ENCODE measurements at regions not wholly inside any gene's neighbourhood (a gene's known extent, or its start where the extent isn't known, plus 50 kb on each side); places are given as distances from the start of the nearest gene placed in this dataset.

DNA sequence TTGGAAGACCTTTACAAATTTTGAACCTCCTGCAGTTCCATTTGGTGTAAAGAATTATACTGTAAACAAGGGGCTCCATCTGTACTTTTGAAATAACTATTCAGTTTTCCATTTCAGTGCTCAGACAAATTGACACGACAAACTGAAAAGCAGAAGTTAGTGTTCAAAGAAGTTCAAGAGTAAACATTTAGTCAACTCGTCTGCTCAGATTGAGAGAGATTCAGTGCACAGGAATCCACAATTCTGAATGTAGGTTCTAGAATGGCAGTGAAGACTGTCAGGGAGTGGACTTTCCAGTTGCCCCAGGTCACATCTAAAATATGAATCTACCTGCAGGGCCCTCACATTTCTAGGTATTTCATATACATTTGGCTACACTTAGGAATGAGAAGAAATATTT, 322.3 kb upstream of the TCF4 start:
- TF ChIP-seq, protein P1, sequence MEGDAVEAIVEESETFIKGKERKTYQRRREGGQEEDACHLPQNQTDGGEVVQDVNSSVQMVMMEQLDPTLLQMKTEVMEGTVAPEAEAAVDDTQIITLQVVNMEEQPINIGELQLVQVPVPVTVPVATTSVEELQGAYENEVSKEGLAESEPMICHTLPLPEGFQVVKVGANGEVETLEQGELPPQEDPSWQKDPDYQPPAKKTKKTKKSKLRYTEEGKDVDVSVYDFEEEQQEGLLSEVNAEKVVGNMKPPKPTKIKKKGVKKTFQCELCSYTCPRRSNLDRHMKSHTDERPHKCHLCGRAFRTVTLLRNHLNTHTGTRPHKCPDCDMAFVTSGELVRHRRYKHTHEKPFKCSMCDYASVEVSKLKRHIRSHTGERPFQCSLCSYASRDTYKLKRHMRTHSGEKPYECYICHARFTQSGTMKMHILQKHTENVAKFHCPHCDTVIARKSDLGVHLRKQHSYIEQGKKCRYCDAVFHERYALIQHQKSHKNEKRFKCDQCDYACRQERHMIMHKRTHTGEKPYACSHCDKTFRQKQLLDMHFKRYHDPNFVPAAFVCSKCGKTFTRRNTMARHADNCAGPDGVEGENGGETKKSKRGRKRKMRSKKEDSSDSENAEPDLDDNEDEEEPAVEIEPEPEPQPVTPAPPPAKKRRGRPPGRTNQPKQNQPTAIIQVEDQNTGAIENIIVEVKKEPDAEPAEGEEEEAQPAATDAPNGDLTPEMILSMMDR (IDR thresholded peaks at IDR 0.05): no peak
- TF ChIP-seq POLR2A (IDR thresholded peaks at IDR 0.05) (no peak), POLR2AphosphoS5 (IDR thresholded peaks at IDR 0.05) (no peak)

Data from prostate gland (tissue), 2 donors.